BE2C (cell line): ENCODE measurements at regions not wholly inside any gene's neighbourhood (a gene's known extent, or its start where the extent isn't known, plus 50 kb on each side); places are given as distances from the start of the nearest gene placed in this dataset.

Source experiments
- DNase-seq: peaks from one replicate; pipeline ENCODE4 v3.0.0-alpha.2; 2020
- H3K27me3 ChIP-seq: fragments of 250-450 bp; sonication (Bioruptor Pico); 2 replicates; pipeline ENCODE4 v1.5.1; 2020; ENCODE audit warnings: mild to moderate bottlenecking
- H3K36me3 ChIP-seq: fragments of 250-450 bp; sonication (Bioruptor Pico); 2 replicates; pipeline ENCODE4 v1.5.1; 2020; ENCODE audit warnings: mild to moderate bottlenecking
- H3K4me1 ChIP-seq: fragments of 250-450 bp; sonication (Bioruptor Pico); 2 replicates; pipeline ENCODE4 v1.5.1; 2020
- H3K4me3 ChIP-seq: 2 replicates; pipeline ENCODE4 v1.5.1; 2011; ENCODE audit warnings: low read depth, low read length
- H3K9me3 ChIP-seq: fragments of 250-450 bp; sonication (Bioruptor Pico); 2 replicates; pipeline ENCODE4 v1.5.1; 2020
- CTCF ChIP-seq: IDR thresholded peaks from 2 replicates; pipeline ENCODE4 v1.5.1; 2012; ENCODE audit warnings: mild to moderate bottlenecking, low read depth, low read length

- DNase-seq, result peak; percentile 7
- Histone ChIP-seq H3K4me3 (no peak overlapping the region), H3K36me3 (no peaks in the 10 kb centered on the region), H3K9me3 (no peaks in the 10 kb centered on the region), H3K4me1 (no peaks in the 10 kb centered on the region), H3K27me3 (no peaks in the 10 kb centered on the region)
- TF ChIP-seq CTCF, result no peak
Observed at GRCh38 chr1:59163268-59164092, 133.4 kb upstream of the FGGY start.

- no peak for TF ChIP-seq CTCF
- Histone ChIP-seq H3K4me1 (no peaks in the 10 kb centered on the region), H3K27me3 (no peaks in the 10 kb centered on the region), H3K4me3 (no peak overlapping the region), H3K9me3 (no peaks in the 10 kb centered on the region), H3K36me3 (no peaks in the 10 kb centered on the region)
- DNase-seq, result no peak
Observed at GRCh38 chr1:59164371-59164770, 132.5 kb upstream of the FGGY start.

- no peak for DNase-seq
- TF ChIP-seq CTCF, result no peak
- Histone ChIP-seq H3K4me3 (no peak overlapping the region), H3K4me1 (no peaks in the 10 kb centered on the region), H3K36me3 (no peaks in the 10 kb centered on the region), H3K27me3 (no peaks in the 10 kb centered on the region), H3K9me3 (no peaks in the 10 kb centered on the region)
Observed at GRCh38 chr1:59165353-59165752, 131.5 kb upstream of the FGGY start.

GRCh38 chr1:59169703-59170102, 127.2 kb upstream of the FGGY start:
- no peak for DNase-seq
- Histone ChIP-seq H3K27me3 (no peaks in the 10 kb centered on the region), H3K4me1 (no peaks in the 10 kb centered on the region), H3K36me3 (no peaks in the 10 kb centered on the region), H3K9me3 (no peaks in the 10 kb centered on the region), H3K4me3 (no peak overlapping the region)
- no peak for TF ChIP-seq CTCF

GRCh38 chr1:59170659-59171058, 126.2 kb upstream of the FGGY start:
- no peak for DNase-seq
- Histone ChIP-seq H3K4me3 (no peak overlapping the region), H3K4me1 (no peaks in the 10 kb centered on the region), H3K36me3 (no peaks in the 10 kb centered on the region), H3K9me3 (no peaks in the 10 kb centered on the region), H3K27me3 (no peaks in the 10 kb centered on the region)
- no peak for TF ChIP-seq CTCF

GRCh38 chr1:59171788-59172187, 125.1 kb upstream of the FGGY start:
- Histone ChIP-seq H3K4me3 (no peak overlapping the region), H3K27me3 (no peaks in the 10 kb centered on the region), H3K9me3 (no peaks in the 10 kb centered on the region), H3K4me1 (no peaks in the 10 kb centered on the region), H3K36me3 (no peaks in the 10 kb centered on the region)
- TF ChIP-seq CTCF, result no peak
- no peak for DNase-seq
